ENCODE measurements at regions not wholly inside any gene's neighbourhood (a gene's known extent, or its start where the extent isn't known, plus 50 kb on each side); places are given as distances from the start of the nearest gene placed in this dataset.

- Histone ChIP-seq H3K9me3 (ENCODE audit: low read depth, low read length, poor library complexity, severe bottlenecking) (no peaks in the 10 kb centered on the region), H3K27ac (ENCODE audit: low read depth, low read length, poor library complexity, severe bottlenecking) (no peak overlapping the region), H3K27me3 (replicated peaks; ENCODE audit: insufficient read depth, low read depth, low read length, poor library complexity) (no peaks in the 10 kb centered on the region), H3K36me3 (ENCODE audit: insufficient read depth, low read length, poor library complexity, severe bottlenecking) (no peaks in the 10 kb centered on the region), H3K4me1 (ENCODE audit: insufficient read depth, low read length, poor library complexity, severe bottlenecking) (no peaks in the 10 kb centered on the region), H3K4me3 (ENCODE audit: low read depth, low read length, poor library complexity, severe bottlenecking) (no peak overlapping the region)
- no TSS peak for BruUV-seq (replicated peaks)
- ChIA-PET POLR2A (ENCODE audit: low non-redundant PET) (no interaction called here), CTCF (no interaction called here)
- intact Hi-C loops (cut with micrococcal nuclease; ENCODE audit: unreplicated experiment), result no loop called here
- TF ChIP-seq CTCF (conservative IDR thresholded peaks at IDR 0.05; ENCODE audit: low read depth, low read length) (no peak), EZH2 (IDR thresholded peaks at IDR 0.05; ENCODE audit: borderline replicate concordance, low read depth, low read length, poor library complexity, severe bottlenecking) (no peak)
- DNase-seq (ENCODE audit: low spot score), result no peak
Observed at GRCh38 chr3:153357436-153357835, 195.4 kb downstream of the RAP2B start.

DNA sequence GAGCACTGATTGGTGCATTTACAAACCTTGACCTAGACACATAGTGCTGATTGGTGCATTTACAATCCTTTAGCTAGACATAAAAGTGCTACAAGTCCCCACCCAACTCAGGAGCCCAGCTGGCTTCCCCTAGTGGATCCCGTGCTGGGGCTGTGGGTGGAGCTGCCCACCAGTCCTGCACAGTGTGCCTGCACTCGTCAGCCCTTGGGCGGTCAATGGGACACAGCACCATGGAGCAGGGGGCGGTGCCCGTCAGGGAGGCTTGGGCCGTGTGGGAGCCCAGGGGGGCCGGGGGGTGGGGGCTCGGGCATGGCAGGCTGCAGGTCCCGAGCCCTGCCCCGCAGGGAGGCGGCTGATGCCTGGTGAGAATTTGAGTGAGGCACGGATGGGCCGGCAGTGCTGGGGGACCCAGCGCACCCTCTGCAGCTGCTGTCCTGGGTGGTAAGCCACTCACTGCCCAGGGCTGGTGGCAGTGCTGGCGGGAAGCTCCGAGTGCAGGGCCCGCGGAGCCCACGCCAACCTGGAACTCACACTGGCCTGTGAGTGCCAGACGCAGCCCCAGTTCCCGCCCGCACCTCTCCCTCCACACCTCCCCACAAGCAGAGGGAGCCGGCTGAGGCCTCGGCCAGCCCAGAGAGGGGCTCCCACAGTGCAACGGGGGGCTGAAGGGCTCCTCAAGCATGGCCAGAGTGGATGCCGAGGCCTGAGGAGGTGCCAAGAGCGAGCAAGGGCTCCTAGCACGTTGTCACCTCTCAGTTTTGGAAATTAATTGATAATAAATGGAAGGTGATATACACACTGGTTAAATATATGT lies 207.7 kb downstream of the RAP2B start:
- no peaks in the 10 kb centered on the region for H3K36me3 ChIP-seq (ENCODE audit: insufficient read depth, low read length, poor library complexity, severe bottlenecking)
- H3K27me3 ChIP-seq (replicated peaks; ENCODE audit: insufficient read depth, low read depth, low read length, poor library complexity), result no peaks in the 10 kb centered on the region
- TF ChIP-seq EZH2 (IDR thresholded peaks at IDR 0.05; ENCODE audit: borderline replicate concordance, low read depth, low read length, poor library complexity, severe bottlenecking) (no peak), CTCF (conservative IDR thresholded peaks at IDR 0.05; ENCODE audit: low read depth, low read length) (no peak)
- intact Hi-C loops (cut with micrococcal nuclease; ENCODE audit: unreplicated experiment), result no loop called here
- DNase-seq (ENCODE audit: low spot score), result no peak
- CTCF ChIA-PET, result no interaction called here
- H3K4me1 ChIP-seq (ENCODE audit: insufficient read depth, low read length, poor library complexity, severe bottlenecking), result no peaks in the 10 kb centered on the region
- POLR2A ChIA-PET (ENCODE audit: low non-redundant PET), result no interaction called here
- no TSS peak for BruUV-seq (replicated peaks)
- H3K9me3 ChIP-seq (ENCODE audit: low read depth, low read length, poor library complexity, severe bottlenecking), result no peaks in the 10 kb centered on the region
- no peak overlapping the region for H3K4me3 ChIP-seq (ENCODE audit: low read depth, low read length, poor library complexity, severe bottlenecking)
- H3K27ac ChIP-seq (ENCODE audit: low read depth, low read length, poor library complexity, severe bottlenecking), result no peak overlapping the region

- no peaks in the 10 kb centered on the region for H3K4me1 ChIP-seq (ENCODE audit: insufficient read depth, low read length, poor library complexity, severe bottlenecking)
- H3K27ac ChIP-seq (ENCODE audit: low read depth, low read length, poor library complexity, severe bottlenecking), result no peak overlapping the region
- CTCF ChIA-PET, result no interaction called here
- H3K4me3 ChIP-seq (ENCODE audit: low read depth, low read length, poor library complexity, severe bottlenecking), result no peak overlapping the region
- DNase-seq (ENCODE audit: low spot score), result no peak
- POLR2A ChIA-PET (ENCODE audit: low non-redundant PET), result no interaction called here
- intact Hi-C loops (cut with micrococcal nuclease; ENCODE audit: unreplicated experiment), result no loop called here
- no peaks in the 10 kb centered on the region for H3K9me3 ChIP-seq (ENCODE audit: low read depth, low read length, poor library complexity, severe bottlenecking)
- H3K36me3 ChIP-seq (ENCODE audit: insufficient read depth, low read length, poor library complexity, severe bottlenecking), result no peaks in the 10 kb centered on the region
- TF ChIP-seq EZH2 (IDR thresholded peaks at IDR 0.05; ENCODE audit: borderline replicate concordance, low read depth, low read length, poor library complexity, severe bottlenecking) (no peak), CTCF (conservative IDR thresholded peaks at IDR 0.05; ENCODE audit: low read depth, low read length) (no peak)
- BruUV-seq (replicated peaks), result no TSS peak
- no peaks in the 10 kb centered on the region for H3K27me3 ChIP-seq (replicated peaks; ENCODE audit: insufficient read depth, low read depth, low read length, poor library complexity)
Observed at GRCh38 chr3:153370680-153371079, 208.7 kb downstream of the RAP2B start.
